ENCODE measurements at regions not wholly inside any gene's neighbourhood (a gene's known extent, or its start where the extent isn't known, plus 50 kb on each side); places are given as distances from the start of the nearest gene placed in this dataset.

DNA sequence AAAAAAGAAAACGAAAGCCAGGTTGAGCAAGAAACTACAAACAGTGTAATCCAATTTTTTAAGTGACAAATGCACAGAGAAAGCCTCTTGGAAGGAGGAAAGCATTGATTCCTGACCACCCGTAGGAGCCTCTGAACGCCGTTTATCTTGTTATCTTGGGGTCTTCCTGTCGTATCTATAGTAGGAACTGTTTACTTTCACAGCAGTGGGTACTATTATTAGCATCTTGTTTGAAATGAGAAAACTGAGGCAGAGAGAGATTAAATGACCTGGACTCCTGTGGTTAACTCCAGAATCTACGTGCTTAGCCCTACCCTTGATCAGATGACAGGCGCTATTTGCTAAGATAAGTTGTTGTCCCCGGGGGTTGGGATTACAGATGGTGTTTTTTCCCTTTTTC, 196.7 kb upstream of the FOXF1 start:
- 47% methylated on average over 8 of the region's 8 CpGs for WGBS
- H3K9me3 ChIP-seq: no peaks in the 10 kb centered on the region
- no peaks in the 10 kb centered on the region for H3K27me3 ChIP-seq (replicated peaks; ENCODE audit: insufficient read depth)
- no peak for DNase-seq (ENCODE audit: low spot score)
- no peaks in the 10 kb centered on the region for H3K36me3 ChIP-seq
- H3K4me3 ChIP-seq: no peak overlapping the region
- no peak overlapping the region for H3K27ac ChIP-seq
- H3K4me1 ChIP-seq (replicated peaks): no peaks in the 10 kb centered on the region
- TF ChIP-seq POLR2AphosphoS5 (IDR thresholded peaks at IDR 0.05): no peak
- TF ChIP-seq POLR2A (IDR thresholded peaks at IDR 0.05): no peak
- TF ChIP-seq, protein P1, sequence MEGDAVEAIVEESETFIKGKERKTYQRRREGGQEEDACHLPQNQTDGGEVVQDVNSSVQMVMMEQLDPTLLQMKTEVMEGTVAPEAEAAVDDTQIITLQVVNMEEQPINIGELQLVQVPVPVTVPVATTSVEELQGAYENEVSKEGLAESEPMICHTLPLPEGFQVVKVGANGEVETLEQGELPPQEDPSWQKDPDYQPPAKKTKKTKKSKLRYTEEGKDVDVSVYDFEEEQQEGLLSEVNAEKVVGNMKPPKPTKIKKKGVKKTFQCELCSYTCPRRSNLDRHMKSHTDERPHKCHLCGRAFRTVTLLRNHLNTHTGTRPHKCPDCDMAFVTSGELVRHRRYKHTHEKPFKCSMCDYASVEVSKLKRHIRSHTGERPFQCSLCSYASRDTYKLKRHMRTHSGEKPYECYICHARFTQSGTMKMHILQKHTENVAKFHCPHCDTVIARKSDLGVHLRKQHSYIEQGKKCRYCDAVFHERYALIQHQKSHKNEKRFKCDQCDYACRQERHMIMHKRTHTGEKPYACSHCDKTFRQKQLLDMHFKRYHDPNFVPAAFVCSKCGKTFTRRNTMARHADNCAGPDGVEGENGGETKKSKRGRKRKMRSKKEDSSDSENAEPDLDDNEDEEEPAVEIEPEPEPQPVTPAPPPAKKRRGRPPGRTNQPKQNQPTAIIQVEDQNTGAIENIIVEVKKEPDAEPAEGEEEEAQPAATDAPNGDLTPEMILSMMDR (IDR thresholded peaks at IDR 0.05): no peak
- intact Hi-C loops (cut with DNase I): no loop called here

DNA sequence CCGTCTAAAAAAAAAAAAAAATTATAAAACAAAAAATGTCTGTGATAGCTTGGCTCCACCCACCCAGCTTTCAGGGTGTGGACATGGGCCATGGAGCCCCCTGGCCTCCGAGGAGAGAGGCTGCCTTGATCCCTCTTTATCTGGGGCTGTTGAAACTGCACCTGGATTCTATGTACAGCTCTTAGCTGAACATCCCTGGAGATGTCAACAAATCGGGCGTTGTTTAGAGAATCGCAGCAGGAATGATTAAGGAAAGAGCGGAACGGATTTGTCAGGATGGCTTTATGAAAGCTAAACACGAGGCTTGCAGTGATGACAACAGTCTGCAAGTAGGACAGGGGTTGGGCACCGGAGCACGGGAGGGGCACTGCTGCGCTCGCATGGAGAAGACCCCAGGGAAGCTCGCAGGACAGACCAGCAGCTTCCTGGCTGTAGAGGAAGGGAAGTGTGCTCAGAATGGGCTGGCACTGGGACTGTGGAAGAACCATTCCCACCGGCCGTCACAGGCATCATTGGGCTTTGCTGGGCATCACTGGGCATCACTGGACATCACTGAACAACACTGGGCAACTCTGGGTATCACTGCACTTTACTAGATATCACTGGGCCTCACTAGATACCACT, 195.8 kb upstream of the FOXF1 start:
- H3K27ac ChIP-seq: no peak overlapping the region
- no peaks in the 10 kb centered on the region for H3K4me1 ChIP-seq (replicated peaks)
- intact Hi-C loops (cut with DNase I): no loop called here
- no peak for DNase-seq (ENCODE audit: low spot score)
- TF ChIP-seq, protein P1 (IDR thresholded peaks at IDR 0.05): no peak
- TF ChIP-seq POLR2AphosphoS5 (IDR thresholded peaks at IDR 0.05): no peak
- no peak for TF ChIP-seq POLR2A (IDR thresholded peaks at IDR 0.05)
- H3K27me3 ChIP-seq (replicated peaks; ENCODE audit: insufficient read depth): no peaks in the 10 kb centered on the region
- no peak overlapping the region for H3K4me3 ChIP-seq
- H3K9me3 ChIP-seq: no peaks in the 10 kb centered on the region
- H3K36me3 ChIP-seq: no peaks in the 10 kb centered on the region
- 76% methylated on average over 15 of the region's 15 CpGs for WGBS

DNA sequence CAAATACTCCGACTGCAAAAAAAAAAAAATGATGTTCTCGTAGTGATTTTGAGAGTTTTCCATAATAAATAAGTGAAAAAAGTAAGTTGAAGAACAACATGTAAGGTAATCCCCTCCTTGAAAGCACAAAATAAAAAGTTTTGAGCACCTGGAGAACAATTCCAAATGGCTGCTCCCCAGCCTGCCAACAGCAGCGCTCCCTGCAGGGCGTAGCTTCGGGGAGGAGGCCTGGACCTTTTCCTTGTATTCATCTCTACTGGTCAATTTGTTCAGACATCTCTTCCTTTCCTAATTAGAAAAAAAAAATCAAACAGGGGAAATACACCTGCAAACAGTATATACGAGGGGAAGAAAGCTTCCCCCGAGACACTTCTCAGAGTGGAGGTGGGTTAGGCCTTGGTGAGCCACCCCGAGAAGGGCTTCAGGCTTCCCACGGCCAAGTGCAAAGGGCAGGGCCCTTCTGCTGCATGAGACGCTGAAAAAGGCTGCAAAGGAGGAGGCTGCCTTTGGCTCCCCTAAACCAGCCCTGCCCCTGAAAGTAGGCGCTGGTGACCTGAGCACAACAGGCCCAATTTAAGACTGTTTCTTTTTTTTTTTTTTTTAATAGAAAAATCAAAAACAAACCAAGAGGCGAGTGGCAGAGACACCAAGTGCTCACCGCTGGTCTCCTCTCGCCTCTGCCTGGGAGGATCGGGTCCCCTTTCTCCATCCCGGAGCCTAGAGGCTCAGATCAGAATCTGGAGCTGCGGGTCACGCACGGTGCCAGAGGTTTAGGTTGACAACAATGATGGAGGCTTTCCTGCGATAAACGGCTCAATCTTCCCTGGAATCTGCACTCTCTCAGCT, 193.1 kb upstream of the FOXF1 start:
- DNase-seq (ENCODE audit: low spot score): no peak
- no peak overlapping the region for H3K4me3 ChIP-seq
- intact Hi-C loops (cut with DNase I): no loop called here
- no peak overlapping the region for H3K27ac ChIP-seq
- H3K36me3 ChIP-seq: no peaks in the 10 kb centered on the region
- H3K9me3 ChIP-seq: no peaks in the 10 kb centered on the region
- 83% methylated on average over 21 of the region's 21 CpGs for WGBS
- H3K27me3 ChIP-seq (replicated peaks; ENCODE audit: insufficient read depth): no peaks in the 10 kb centered on the region
- TF ChIP-seq POLR2AphosphoS5 (IDR thresholded peaks at IDR 0.05): no peak
- TF ChIP-seq, protein P1 (IDR thresholded peaks at IDR 0.05): no peak
- TF ChIP-seq POLR2A (IDR thresholded peaks at IDR 0.05): no peak
- no peaks in the 10 kb centered on the region for H3K4me1 ChIP-seq (replicated peaks)

DNA sequence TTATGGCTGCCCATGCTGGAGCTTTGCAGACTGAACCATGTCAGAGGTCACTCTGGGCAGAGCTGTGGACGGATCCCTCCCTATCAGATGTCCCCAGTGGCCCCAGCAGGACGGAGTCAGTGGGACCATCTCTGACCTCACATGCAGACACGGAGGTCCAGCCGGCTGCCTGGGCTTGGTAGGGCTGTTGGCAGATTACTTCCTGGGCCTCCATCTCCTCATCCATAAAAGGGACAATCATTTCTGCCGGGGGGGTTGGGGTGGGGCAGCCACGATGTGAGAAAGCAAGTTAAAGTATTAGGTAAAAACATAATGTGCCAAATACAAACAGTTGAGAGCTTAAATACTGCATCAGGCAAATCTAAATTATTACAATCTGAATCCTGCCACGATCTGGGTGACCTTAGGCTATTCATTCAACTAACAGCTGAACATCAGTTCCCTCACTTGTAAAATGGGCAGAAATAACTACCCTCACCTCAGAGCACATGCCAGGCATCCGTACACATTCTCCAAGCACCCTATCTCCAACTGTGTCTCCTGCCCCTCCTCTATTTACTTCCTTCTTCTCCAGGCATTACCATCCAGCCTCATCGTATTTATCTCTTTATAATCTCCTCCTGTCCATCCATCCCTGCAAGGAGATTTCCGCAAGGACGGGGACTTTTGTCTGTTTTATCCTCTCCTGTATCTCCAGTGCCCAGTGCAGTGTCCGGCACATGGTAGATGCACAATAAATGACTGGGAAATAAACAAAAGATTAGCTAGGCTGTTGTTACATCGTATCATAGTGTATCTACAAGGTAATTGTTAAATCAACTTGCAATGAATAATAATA, 192.3 kb upstream of the FOXF1 start:
- Histone ChIP-seq H3K27ac (no peak overlapping the region), H3K4me1 (replicated peaks) (no peaks in the 10 kb centered on the region), H3K4me3 (no peak overlapping the region), H3K36me3 (no peaks in the 10 kb centered on the region), H3K27me3 (replicated peaks; ENCODE audit: insufficient read depth) (no peaks in the 10 kb centered on the region), H3K9me3 (no peaks in the 10 kb centered on the region)
- DNase-seq (ENCODE audit: low spot score): no peak
- WGBS: 63% methylated on average over 13 of the region's 13 CpGs
- TF ChIP-seq POLR2A (IDR thresholded peaks at IDR 0.05) (no peak), POLR2AphosphoS5 (IDR thresholded peaks at IDR 0.05) (no peak)
- TF ChIP-seq, protein P1 (IDR thresholded peaks at IDR 0.05): no peak
- intact Hi-C loops (cut with DNase I): no loop called here
